ENCODE measurements at regions not wholly inside any gene's neighbourhood (a gene's known extent, or its start where the extent isn't known, plus 50 kb on each side); places are given as distances from the start of the nearest gene placed in this dataset.

- DNase-seq, result no peak
Measured at GRCh38 chr19:29375429-29376119, 150.2 kb upstream of the VSTM2B start.

DNA sequence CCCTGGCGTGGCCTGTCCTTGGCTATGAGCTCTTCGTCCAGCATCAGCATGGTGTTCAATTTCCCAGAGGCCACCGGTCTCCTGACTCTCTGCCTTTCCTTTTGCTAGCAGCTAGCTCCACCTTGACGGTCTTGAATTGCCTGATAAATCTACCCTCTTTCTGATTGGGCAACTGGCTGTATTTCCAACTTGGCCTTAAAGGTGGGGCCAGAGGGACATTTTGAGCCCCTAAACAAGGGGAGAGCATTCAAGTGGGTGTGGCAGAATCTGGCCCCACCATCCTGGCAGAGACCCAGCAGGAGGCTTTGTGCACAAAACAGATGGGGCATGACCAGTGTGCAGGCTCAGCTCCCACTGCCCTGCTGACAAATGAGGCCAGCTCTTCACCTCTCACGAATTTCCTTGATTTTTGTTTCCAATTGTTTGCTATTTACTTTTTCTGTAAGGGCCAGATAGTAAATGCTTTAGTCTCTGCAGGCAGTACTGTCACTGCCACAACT, 148.9 kb upstream of the VSTM2B start:
- no peak for DNase-seq

DNA sequence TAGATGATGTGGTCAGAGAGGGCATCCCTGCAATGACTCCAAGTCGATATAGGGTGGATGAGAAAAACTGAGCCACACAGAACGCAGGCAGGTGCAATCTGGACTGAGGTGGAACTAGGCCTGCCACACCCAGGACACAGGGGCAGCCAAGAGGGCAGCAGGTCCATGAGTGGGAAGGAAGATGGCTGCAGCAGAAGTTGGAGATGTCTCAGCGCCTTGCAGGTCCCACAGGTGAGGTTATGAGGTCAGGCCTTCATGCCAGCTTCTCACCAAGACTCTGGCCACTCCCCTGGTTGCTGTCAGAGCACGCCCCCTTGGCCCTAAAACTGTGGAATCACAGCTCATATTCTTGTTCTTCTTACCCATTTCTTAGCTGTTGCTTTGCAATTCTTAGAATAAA, 147.7 kb upstream of the VSTM2B start:
- DNase-seq, result no peak

DNA sequence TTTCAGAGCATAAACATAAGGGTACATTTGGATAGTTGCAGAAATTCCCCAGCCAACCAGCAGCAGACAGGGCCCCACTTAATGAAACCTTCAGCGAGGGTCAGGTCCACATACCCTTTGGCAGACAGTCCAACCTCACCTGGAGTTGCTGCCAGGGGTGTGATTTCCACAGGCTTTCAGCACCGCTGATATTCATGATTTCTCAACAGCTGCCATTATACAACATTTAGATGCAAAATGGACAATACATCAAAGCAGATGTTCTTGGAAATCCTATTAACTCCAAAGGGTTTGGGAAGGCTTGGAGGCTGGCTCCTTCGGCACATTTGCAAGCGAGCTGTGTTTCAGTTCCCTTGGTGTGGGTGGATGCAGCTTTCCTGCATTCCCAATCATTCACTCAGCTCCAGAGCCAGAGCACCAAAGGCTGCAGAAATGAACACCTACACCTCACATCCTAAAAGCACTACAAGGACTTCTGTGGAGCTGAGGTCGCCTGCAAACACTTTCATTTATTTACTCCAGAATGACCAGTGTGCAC, 147.2 kb upstream of the VSTM2B start:
- no peak for DNase-seq

- DNase-seq, result no peak
Measured at GRCh38 chr19:29379257-29380021, 146.4 kb upstream of the VSTM2B start.

DNA sequence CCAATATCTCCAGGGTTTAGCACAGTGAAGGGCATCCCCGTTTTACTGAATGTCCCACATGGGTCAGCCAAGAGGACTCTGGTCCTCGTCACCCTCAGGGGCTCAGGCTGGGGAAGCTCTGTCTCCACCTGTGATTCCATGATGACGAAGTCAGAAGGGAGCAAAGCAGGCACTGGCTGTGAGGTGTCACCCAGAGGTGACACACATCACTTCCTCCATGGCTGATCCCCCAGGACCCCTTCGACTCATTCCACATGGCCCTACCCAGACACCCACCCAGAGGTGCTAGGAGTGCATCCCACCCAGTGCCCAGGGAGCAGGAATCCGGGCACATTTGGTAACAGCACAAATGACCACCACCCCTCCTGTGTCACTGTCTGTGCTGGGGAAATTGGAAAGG, 145.2 kb upstream of the VSTM2B start:
- DNase-seq, result no peak

DNA sequence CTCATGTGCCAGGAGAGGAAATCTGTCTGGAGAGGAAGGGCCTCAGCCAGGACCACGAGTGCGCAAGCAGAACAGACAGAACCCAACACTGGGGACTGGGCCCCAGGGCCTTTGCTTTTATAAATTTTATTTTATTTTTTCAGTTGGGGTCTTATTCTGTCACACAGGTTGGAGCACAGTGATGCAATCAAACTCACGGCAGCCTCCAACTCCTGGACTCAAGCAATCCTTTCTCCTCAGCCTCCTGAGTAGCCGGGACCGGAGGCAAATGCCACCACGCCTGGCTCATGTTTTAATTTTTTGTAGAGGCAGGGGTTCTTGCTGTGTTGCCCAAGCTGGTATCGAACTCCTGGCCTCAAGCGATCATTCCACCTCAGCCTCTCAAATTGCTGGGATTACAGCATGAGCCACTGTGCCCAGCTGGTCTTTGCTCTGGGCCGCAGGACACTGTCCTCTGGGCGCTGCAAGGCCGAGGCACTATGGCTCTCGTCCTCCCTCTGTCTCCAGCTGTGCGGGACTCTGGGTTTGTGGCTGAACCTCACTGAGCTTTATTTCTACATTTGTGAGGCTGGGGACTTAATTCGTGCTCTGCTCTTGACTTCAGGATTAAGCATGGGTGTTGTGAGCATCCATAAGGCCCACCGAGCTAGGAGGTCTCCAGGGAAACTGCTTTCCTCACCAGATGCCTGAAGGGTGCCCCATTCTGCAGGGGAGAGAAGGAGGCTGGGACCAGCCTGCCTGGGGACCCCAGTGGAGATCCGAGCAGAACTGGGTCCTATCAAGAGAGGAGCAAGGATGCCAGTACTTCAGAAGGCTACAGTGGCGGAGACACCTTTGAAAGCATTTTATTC, 144.2 kb upstream of the VSTM2B start:
- DNase-seq, result no peak

GRCh38 chr19:29383696-29384095, 142.1 kb upstream of the VSTM2B start:
- no peak for DNase-seq

DNA sequence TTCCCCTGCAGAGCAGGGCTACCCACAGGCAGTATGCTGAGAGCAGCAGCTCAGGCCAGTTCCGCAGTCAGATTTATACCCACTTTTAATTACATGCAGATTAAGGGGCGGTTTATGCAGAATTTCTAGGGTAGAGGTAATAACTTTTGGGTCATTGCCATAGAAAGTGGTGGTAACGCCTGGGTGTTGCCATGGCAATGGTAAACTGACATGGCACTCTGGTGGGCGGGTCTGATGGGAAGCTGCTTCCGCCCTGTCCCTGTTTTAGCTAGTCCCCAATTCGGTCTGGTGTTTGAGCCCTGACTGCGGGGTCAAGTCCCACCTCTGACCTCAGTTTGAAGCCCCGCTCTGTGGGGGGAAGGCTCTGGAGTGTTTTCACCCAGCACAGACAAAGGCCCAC, 141.1 kb upstream of the VSTM2B start:
- DNase-seq, result no peak

- no peak for DNase-seq
Measured at GRCh38 chr19:29385191-29385795, 140.5 kb upstream of the VSTM2B start.

- DNase-seq, result no peak
Measured at GRCh38 chr19:29386970-29387369, 138.8 kb upstream of the VSTM2B start.

DNA sequence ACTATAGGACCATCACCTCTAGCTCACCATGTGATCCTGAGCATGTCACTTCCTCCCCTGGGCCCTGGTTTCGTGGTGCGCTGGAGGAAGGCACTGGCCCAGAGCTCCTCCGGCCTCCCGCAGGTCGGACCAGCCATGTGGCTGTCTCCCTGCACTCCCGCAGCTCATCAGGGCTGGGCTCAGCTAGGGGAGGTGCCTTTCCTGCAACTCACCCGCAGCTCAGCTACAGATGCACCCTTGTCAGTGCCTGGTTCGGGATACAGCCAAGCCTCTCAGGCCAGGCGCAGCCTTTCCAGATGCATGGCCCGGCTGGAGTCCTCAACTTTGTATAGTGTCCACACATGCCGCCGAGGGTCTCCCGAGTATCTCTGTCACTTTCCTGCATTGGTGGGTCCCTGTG, 138.2 kb upstream of the VSTM2B start:
- DNase-seq, result no peak

DNA sequence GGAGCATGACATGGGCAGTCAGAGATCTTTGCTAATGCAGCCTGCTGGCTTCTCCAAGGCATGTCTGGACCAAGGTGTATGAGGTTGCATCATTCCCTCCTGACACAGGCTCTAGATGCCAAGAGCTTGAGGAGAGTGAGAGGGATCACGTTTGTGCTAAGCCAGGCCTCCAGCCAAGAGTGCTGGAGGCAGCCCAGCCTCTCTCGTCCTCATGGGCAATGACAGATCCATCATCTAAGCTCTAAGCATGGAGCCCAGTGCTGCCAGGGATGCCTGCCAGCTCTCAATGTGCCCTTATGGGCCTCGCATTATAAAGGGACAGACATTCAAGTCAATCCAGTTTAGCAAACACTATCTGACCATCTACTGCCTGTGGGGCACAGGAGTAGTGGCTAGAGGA, 136.3 kb upstream of the VSTM2B start:
- no peak for DNase-seq

DNA sequence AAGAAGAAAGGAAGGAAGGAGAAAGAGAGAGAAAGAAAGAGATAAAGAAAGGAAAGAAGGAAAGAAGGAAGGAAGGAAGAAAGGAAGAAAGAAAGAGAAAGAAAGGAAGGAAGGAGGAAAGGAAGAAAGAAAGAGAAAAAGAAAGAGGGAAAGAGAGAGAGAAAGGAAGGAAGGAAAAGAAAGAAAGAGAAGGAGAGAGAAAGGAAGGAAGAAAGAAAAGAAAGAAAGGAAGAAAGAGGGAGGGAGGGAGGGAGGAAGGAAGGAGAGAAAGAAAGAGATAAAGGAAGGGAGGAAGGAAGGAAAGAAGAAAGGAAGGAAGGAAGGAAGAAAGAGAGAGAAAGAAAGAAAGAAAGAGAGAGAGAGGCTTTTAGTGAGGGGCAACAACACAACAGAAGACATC, 135.1 kb upstream of the VSTM2B start:
- no peak for DNase-seq

DNA sequence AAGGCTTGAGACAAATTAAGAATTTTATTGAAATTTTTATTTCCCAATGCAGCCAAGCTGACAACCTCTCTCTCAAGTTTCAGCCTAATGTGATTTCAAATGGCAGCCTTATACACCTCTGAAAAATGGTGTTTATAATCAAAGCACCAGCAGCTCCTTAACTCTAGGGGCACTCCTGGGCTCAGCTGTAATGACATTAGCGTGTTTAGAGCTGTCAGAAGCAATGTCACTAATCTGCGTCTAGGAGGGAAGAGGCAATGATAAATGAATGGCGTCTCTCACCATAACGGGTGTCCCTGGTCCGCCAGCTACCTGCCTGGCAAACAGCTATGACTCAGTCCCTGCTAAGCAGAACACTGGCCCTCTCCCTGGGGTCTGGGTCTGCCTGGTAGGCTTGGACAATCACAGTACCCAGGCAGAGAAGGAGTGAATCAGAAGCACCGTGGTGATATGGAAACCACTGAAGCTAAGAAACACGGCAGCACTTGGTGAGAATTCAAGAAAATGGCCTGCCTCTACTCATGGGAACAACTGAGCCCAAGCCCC, 131.8 kb upstream of the VSTM2B start:
- no peak for DNase-seq

- no peak for DNase-seq
Measured at GRCh38 chr19:29395111-29395733, 130.6 kb upstream of the VSTM2B start.

DNA sequence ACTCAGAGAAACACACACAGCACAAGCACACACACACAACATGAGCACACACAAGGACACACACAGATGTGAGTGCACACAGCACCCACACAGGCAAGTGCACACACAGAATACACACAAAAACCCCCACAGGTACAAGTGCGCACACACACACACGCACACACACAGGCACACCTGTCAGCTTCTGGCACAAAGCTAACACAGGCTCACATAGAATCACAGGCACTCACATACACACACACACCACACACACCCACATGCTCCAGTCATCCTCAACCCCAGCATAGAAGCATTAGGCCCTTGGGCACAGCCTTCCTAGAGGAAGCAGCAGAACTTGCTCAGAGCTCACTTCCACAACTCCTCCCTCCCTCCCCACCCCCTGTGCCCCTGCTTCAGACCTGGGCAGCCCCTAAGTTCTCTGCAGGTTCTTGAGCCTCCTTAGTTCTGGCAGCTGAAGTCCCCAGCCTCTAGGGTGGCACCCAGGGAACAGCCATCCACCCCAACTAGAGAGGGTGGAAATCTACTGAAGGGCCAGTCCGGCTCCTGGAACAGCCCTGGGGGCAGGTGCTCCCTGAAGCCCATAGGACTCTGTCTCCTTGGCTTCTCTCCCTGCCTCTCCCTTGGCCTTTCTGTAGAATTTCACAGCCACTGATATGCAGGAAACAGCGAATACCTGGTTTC, 129.9 kb upstream of the VSTM2B start:
- no peak for DNase-seq

DNA sequence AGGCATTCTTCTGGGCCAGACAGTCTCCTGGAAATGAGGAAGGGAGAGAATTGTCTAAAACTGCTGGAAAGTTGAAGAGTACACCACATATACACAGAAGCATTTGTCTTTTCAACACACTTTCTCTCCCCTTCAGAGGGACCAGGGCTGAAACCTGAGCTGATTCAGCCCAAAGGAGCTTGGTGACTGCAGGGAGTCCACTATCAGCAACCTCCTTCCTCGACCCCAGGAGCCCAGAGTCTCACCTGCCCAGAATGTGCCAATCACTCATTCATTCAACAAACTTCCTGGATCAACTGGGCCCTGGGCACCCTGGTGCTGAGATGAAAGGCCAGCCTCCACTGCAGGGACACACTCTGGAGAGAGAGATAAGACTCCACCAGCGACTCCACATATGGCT, 128.9 kb upstream of the VSTM2B start:
- DNase-seq, result no peak

GRCh38 chr19:29397748-29398147, 128.0 kb upstream of the VSTM2B start:
- no peak for DNase-seq

DNA sequence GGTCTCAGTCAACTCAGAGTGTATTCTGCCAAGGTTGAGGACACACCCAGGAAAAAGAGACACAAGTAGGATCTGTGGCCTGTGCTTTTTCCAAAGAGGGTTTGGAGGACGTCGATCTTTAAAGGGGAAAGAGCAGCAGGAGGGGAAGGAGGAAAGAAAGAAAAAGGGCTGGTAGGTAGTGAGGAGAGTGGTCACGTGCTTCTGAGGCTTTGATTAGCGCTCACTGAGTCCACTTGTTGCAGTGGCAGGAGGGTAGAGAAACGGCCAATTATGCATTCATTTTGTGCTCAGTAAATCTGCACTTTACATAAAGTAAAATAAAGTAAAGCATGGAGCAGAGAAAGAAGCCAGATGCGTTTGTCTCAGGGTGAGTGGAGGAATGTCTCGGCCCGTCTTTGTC, 126.0 kb upstream of the VSTM2B start:
- no peak for DNase-seq

- no peak for DNase-seq
Measured at GRCh38 chr19:29400917-29401711, 124.7 kb upstream of the VSTM2B start.
